Ascending aorta (tissue), 2 donors: ENCODE measurements at regions not wholly inside any gene's neighbourhood (a gene's known extent, or its start where the extent isn't known, plus 50 kb on each side); places are given as distances from the start of the nearest gene placed in this dataset.

Experiments
- DNase-seq, 2 donors: peaks; one replicate each; pipeline ENCODE4 v3.0.0-alpha.2; 2019; ENCODE audit warnings: low spot score in 2 of 2
- H3K27ac ChIP-seq, 2 donors: fragments of 200-600 bp; sonication (generic); one replicate each; pipeline ENCODE4 v1.5.1; 2016 to 2017; ENCODE audit warnings: mild to moderate bottlenecking in 1 of 2
- H3K27me3 ChIP-seq: fragments of 200-600 bp; sonication (generic); one replicate; pipeline ENCODE4 v1.5.1; 2017
- H3K36me3 ChIP-seq, 2 donors: fragments of 200-600 bp; sonication (generic); one replicate each; pipeline ENCODE4 v1.5.1; 2016
- H3K4me1 ChIP-seq, 2 donors: fragments of 200-600 bp; sonication (generic); one replicate each; pipeline ENCODE4 v1.5.1; 2016 to 2017; ENCODE audit warnings: mild to moderate bottlenecking in 1 of 2
- H3K4me3 ChIP-seq, 2 donors: fragments of 200-600 bp; sonication (generic); one replicate each; pipeline ENCODE4 v1.5.1; 2016 to 2017; ENCODE audit warnings: mild to moderate bottlenecking in 1 of 2
- H3K9me3 ChIP-seq, 2 donors: fragments of 200-600 bp; sonication (generic); one replicate each; pipeline ENCODE4 v1.5.1; 2016
- intact Hi-C: fragments of 100-400 bp; cut with DNase I; formaldehyde crosslinking; loops from one replicate; pipeline ENCODE4 v1.15.1; 2023
- TF ChIP-seq, protein P1 (sequence below), 3 experiments: fragments of 200-600 bp in 2 of 3; fragments of 450-650 bp in 1 of 3; sonication (generic) in 2 of 3; IDR thresholded peaks; one replicate each; pipeline ENCODE4 v1.5.1; 2016 to 2019; ENCODE audit warnings: antibody characterized with exemption in 3 of 3, mild to moderate bottlenecking in 1 of 3, moderate library complexity in 1 of 3

DNA sequence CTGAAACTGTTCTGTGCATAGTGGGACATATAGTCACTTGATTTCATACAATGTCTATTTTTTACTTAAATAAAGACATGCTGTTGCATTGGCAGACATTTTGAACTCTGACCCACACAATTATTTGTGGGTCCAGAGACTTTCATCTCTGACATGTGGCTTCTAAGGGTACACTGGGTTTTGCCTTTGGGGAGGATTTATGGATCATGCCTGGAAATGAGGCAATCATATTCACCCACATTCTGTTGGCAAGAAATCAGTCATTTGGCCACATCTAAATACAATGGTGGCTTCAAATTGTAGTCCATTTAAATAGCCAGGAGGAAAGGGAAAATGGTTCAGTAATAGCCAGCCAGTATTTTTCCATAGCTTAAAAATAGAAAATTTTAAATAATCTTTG is 238.3 kb upstream of the KLF12 start:
- intact Hi-C loops = no loop called here
- Histone ChIP-seq H3K9me3 (no peaks in the 10 kb centered on the region), H3K27me3 (no peaks in the 10 kb centered on the region), H3K4me1 (no peaks in the 10 kb centered on the region), H3K27ac (no peak overlapping the region), H3K36me3 (no peaks in the 10 kb centered on the region), H3K4me3 (no peak overlapping the region)
- DNase-seq = no peak
- TF ChIP-seq, protein P1, sequence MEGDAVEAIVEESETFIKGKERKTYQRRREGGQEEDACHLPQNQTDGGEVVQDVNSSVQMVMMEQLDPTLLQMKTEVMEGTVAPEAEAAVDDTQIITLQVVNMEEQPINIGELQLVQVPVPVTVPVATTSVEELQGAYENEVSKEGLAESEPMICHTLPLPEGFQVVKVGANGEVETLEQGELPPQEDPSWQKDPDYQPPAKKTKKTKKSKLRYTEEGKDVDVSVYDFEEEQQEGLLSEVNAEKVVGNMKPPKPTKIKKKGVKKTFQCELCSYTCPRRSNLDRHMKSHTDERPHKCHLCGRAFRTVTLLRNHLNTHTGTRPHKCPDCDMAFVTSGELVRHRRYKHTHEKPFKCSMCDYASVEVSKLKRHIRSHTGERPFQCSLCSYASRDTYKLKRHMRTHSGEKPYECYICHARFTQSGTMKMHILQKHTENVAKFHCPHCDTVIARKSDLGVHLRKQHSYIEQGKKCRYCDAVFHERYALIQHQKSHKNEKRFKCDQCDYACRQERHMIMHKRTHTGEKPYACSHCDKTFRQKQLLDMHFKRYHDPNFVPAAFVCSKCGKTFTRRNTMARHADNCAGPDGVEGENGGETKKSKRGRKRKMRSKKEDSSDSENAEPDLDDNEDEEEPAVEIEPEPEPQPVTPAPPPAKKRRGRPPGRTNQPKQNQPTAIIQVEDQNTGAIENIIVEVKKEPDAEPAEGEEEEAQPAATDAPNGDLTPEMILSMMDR (IDR thresholded peaks at IDR 0.05) = no peak

DNA sequence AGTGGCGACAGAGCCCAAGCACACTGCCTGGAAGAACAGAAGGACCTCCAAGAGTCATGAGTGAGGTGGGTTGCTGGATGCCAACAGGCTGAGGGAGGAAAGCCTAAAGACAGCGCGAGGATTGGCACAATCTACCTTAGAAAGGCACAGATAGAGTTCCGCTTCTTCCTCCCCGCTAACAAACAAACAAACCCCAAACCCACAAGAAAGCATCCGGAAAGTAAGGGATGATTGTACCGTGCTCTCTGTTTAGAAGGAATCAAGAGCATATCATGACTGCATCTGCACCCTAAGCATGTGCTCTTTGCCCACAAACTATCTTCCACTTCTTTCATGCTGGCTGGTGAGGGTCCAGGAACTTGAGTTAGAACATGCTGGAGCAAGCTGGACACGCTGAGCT is 233.0 kb upstream of the KLF12 start:
- Histone ChIP-seq H3K27ac (no peak overlapping the region), H3K27me3 (no peaks in the 10 kb centered on the region), H3K36me3 (no peaks in the 10 kb centered on the region), H3K4me3 (no peak overlapping the region), H3K4me1 (no peaks in the 10 kb centered on the region), H3K9me3 (no peaks in the 10 kb centered on the region)
- TF ChIP-seq, protein P1 (IDR thresholded peaks at IDR 0.05) = no peak
- intact Hi-C loops = no loop called here
- DNase-seq = no peak

DNA sequence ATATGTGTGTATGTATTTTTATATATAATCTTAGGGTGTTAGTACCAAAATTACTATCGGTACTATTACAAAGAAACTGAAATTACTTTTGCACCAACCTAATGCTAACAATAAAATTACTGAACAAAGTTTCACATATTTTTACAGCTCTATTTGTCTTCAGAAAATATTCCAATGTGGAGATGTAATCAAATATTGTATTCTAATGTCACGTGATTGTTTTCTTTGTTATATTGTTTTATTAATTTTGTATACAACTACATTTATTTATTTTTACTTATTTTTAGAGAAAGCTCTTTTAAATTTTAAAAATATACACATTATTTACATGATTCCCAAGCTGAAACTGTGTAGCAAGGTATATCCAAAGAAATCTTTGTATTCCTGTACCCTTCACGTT is 227.1 kb upstream of the KLF12 start:
- Histone ChIP-seq H3K27me3 (no peaks in the 10 kb centered on the region), H3K36me3 (no peaks in the 10 kb centered on the region), H3K4me3 (no peak overlapping the region), H3K9me3 (no peaks in the 10 kb centered on the region), H3K27ac (no peak overlapping the region), H3K4me1 (no peaks in the 10 kb centered on the region)
- TF ChIP-seq, protein P1 (IDR thresholded peaks at IDR 0.05) = no peak
- intact Hi-C loops = no loop called here
- DNase-seq = no peak

DNA sequence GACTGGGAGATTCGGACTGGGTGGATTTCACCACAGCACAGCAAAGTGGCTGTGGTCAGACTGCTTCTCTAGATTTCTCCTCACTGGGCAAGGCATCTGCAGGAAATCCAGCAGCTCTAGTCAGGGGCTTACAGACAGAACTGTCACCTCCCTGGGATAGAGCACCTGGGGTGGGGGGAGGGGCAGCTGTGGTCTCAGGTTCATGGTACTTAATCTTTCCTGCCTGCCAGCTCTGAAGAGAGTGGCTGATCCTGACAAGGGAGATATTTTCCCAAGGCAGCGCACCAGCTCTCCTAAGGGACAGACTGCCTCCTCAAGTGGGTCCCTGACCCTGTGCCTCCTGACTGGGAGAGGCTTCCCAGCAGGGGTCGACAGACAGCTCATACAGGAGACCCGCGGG is 212.8 kb upstream of the KLF12 start:
- TF ChIP-seq, protein P1 (IDR thresholded peaks at IDR 0.05) = no peak
- Histone ChIP-seq H3K36me3 (no peaks in the 10 kb centered on the region), H3K4me3 (no peak overlapping the region), H3K27ac (no peak overlapping the region), H3K27me3 (no peaks in the 10 kb centered on the region), H3K4me1 (no peaks in the 10 kb centered on the region), H3K9me3 (peaks cover 0 to 5% of the 10 kb centered on the region in 2 donors)
- no peak for DNase-seq
- intact Hi-C loops = no loop called here

DNA sequence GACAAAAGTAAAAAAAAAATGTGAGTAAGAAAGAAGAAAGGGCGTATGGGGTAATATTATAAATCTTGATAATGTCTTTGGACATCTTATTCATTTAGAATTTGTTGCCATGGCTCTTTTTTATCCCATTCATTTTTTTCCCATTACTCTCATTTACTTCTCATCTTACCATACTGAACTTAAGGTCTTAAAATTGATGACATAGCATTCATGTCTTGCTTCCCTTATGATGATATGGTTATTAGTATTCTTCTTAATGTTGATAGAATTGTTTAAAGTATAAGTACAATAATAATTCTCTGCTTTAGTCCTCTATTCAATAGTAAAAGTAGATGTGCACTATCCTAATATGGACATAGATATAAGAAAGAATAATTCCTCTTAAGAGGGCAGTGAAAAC is 204.1 kb upstream of the KLF12 start:
- H3K27ac ChIP-seq = no peak overlapping the region
- no peak for DNase-seq
- intact Hi-C loops = no loop called here

DNA sequence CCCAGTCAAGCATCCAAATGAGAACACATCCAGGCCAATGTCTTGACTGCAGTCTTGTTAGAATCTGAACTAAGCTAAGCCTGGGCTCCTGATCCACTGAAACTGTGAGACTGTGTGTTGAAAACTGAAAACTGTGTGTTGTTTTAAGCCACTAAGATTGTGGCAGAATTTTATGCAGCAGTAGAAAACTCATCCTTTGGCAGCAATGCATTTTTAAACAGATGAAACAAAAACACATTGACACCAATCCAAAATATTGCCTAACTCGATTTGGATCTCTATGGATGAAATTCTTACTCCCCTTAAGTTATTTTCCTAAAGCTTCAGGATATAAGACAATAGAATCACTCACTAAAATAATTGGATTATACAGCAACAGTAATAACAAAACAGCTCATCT is 202.3 kb upstream of the KLF12 start:
- Histone ChIP-seq H3K27ac (no peak overlapping the region), H3K27me3 (no peaks in the 10 kb centered on the region), H3K9me3 (no peaks in the 10 kb centered on the region), H3K36me3 (no peaks in the 10 kb centered on the region), H3K4me1 (no peaks in the 10 kb centered on the region), H3K4me3 (no peak overlapping the region)
- TF ChIP-seq, protein P1 (IDR thresholded peaks at IDR 0.05) = no peak
- intact Hi-C loops = no loop called here
- DNase-seq = no peak

More for the DNA sequence above, 204.1 kb upstream of the KLF12 start:
- Histone ChIP-seq H3K4me1 (no peaks in the 10 kb centered on the region), H3K27me3 (no peaks in the 10 kb centered on the region), H3K36me3 (no peaks in the 10 kb centered on the region), H3K9me3 (no peaks in the 10 kb centered on the region), H3K4me3 (no peak overlapping the region)
- TF ChIP-seq, protein P1 (IDR thresholded peaks at IDR 0.05) = no peak
